ENCODE measurements at regions not wholly inside any gene's neighbourhood (a gene's known extent, or its start where the extent isn't known, plus 50 kb on each side); places are given as distances from the start of the nearest gene placed in this dataset.

DNA sequence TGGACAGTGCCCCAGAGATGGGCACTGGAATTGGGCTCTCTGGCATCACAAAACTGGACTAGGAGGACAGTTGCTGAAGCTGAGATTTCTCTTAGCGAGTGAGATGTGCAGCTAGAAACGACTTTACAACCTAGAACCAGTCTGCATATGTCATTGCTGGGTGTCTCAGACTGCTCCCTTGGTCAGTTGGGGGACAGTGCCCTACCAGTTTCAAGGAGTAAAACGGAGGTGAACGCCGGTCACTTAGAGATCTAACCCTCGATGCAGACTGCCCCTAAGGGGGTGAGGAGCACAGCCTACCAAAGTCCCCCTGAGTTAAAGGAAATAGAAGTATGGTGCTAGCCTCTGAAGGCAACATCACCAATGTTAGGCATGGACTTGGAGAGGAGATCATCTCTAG, 704.4 kb upstream of the CDH9 start:
- 93% methylated on average over 6 of the region's 6 CpGs for WGBS
- DNase-seq (ENCODE audit: low spot score) = no peak
- H3K4me3 ChIP-seq = no peak overlapping the region
- H3K36me3 ChIP-seq = no peaks in the 10 kb centered on the region
- H3K27ac ChIP-seq = no peak overlapping the region
- H3K27me3 ChIP-seq (replicated peaks; ENCODE audit: insufficient read depth) = no peaks in the 10 kb centered on the region
- no peaks in the 10 kb centered on the region for H3K4me1 ChIP-seq (replicated peaks)
- TF ChIP-seq POLR2AphosphoS5 (IDR thresholded peaks at IDR 0.05) (no peak), POLR2A (IDR thresholded peaks at IDR 0.05) (no peak)
- TF ChIP-seq, protein P1, sequence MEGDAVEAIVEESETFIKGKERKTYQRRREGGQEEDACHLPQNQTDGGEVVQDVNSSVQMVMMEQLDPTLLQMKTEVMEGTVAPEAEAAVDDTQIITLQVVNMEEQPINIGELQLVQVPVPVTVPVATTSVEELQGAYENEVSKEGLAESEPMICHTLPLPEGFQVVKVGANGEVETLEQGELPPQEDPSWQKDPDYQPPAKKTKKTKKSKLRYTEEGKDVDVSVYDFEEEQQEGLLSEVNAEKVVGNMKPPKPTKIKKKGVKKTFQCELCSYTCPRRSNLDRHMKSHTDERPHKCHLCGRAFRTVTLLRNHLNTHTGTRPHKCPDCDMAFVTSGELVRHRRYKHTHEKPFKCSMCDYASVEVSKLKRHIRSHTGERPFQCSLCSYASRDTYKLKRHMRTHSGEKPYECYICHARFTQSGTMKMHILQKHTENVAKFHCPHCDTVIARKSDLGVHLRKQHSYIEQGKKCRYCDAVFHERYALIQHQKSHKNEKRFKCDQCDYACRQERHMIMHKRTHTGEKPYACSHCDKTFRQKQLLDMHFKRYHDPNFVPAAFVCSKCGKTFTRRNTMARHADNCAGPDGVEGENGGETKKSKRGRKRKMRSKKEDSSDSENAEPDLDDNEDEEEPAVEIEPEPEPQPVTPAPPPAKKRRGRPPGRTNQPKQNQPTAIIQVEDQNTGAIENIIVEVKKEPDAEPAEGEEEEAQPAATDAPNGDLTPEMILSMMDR (IDR thresholded peaks at IDR 0.05) = no peak
- intact Hi-C loops (cut with DNase I) = no loop called here
- no peaks in the 10 kb centered on the region for H3K9me3 ChIP-seq

GRCh38 chr5:27734838-27735237, 696.5 kb upstream of the CDH9 start:
- H3K36me3 ChIP-seq = no peaks in the 10 kb centered on the region
- H3K9me3 ChIP-seq = no peaks in the 10 kb centered on the region
- DNase-seq (ENCODE audit: low spot score) = no peak
- H3K4me1 ChIP-seq (replicated peaks) = no peaks in the 10 kb centered on the region
- H3K27me3 ChIP-seq (replicated peaks; ENCODE audit: insufficient read depth) = no peaks in the 10 kb centered on the region
- H3K4me3 ChIP-seq = no peak overlapping the region
- intact Hi-C loops (cut with DNase I) = no loop called here
- 50% methylated on average over 1 of the region's 1 CpG for WGBS
- no peak overlapping the region for H3K27ac ChIP-seq
- TF ChIP-seq, protein P1 (IDR thresholded peaks at IDR 0.05) = no peak
- TF ChIP-seq POLR2A (IDR thresholded peaks at IDR 0.05) (no peak), POLR2AphosphoS5 (IDR thresholded peaks at IDR 0.05) (no peak)

- Histone ChIP-seq H3K27ac (no peak overlapping the region), H3K4me1 (replicated peaks) (no peaks in the 10 kb centered on the region), H3K9me3 (no peaks in the 10 kb centered on the region), H3K4me3 (no peak overlapping the region), H3K36me3 (no peaks in the 10 kb centered on the region), H3K27me3 (replicated peaks; ENCODE audit: insufficient read depth) (no peaks in the 10 kb centered on the region)
- intact Hi-C loops (cut with DNase I) = no loop called here
- TF ChIP-seq, protein P1 (IDR thresholded peaks at IDR 0.05) = no peak
- TF ChIP-seq POLR2AphosphoS5 (IDR thresholded peaks at IDR 0.05) (no peak), POLR2A (IDR thresholded peaks at IDR 0.05) (no peak)
- DNase-seq (ENCODE audit: low spot score) = no peak
Observed at GRCh38 chr5:27733237-27733636, 694.9 kb upstream of the CDH9 start.

- intact Hi-C loops (cut with DNase I) = no loop called here
- Histone ChIP-seq H3K9me3 (no peaks in the 10 kb centered on the region), H3K4me3 (no peak overlapping the region), H3K36me3 (no peaks in the 10 kb centered on the region), H3K27ac (no peak overlapping the region), H3K27me3 (replicated peaks; ENCODE audit: insufficient read depth) (no peaks in the 10 kb centered on the region), H3K4me1 (replicated peaks) (no peaks in the 10 kb centered on the region)
- TF ChIP-seq POLR2AphosphoS5 (IDR thresholded peaks at IDR 0.05) (no peak), POLR2A (IDR thresholded peaks at IDR 0.05) (no peak)
- TF ChIP-seq, protein P1 (IDR thresholded peaks at IDR 0.05) = no peak
- DNase-seq (ENCODE audit: low spot score) = no peak
Observed at GRCh38 chr5:27727254-27727653, 688.9 kb upstream of the CDH9 start.

DNA sequence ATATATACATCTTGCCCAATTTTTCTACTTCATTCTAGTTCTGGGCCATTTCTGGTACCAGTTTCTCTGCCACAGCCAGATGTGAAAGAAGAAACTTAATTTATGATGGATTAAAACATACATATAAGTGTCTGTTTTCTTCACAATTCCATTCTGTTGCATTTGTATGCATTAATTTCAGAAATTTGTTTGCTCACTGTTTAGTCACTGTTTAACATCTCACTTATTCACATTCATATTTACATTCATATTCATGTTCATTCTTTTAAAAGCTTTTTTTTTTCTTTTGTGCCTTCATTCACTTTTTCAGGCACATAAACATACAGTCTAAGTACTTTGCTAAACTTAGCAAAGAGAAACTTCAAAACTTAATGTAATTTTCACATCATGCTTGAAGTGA, 684.0 kb upstream of the CDH9 start:
- TF ChIP-seq POLR2AphosphoS5 (IDR thresholded peaks at IDR 0.05) = no peak
- TF ChIP-seq POLR2A (IDR thresholded peaks at IDR 0.05) = no peak
- TF ChIP-seq, protein P1 (IDR thresholded peaks at IDR 0.05) = no peak
- H3K36me3 ChIP-seq = no peaks in the 10 kb centered on the region
- DNase-seq (ENCODE audit: low spot score) = no peak
- no peak overlapping the region for H3K4me3 ChIP-seq
- no peaks in the 10 kb centered on the region for H3K9me3 ChIP-seq
- H3K27ac ChIP-seq = no peak overlapping the region
- H3K4me1 ChIP-seq (replicated peaks) = no peaks in the 10 kb centered on the region
- H3K27me3 ChIP-seq (replicated peaks; ENCODE audit: insufficient read depth) = no peaks in the 10 kb centered on the region
- intact Hi-C loops (cut with DNase I) = no loop called here

All from prostate gland (tissue), 2 donors.